GM12865 (cell line): ENCODE measurements at regions not wholly inside any gene's neighbourhood (a gene's known extent, or its start where the extent isn't known, plus 50 kb on each side); places are given as distances from the start of the nearest gene placed in this dataset.

Experiments used
- DNase-seq: peaks from one replicate; pipeline ENCODE4 v3.0.0; 2010; ENCODE audit warnings: low read depth
- H3K4me3 ChIP-seq: 2 replicates; pipeline ENCODE4 v1.5.1; 2011; ENCODE audit warnings: mild to moderate bottlenecking, low read depth, low read length, control low read depth
- TF ChIP-seq, protein P1 (sequence below): IDR thresholded peaks from 2 replicates; pipeline ENCODE4 v1.5.1; 2011; ENCODE audit warnings: low read length, control low read depth, low read depth, inconsistent platforms; ENCODE audit not compliant: insufficient read depth; ENCODE audit errors: missing control alignments

DNA sequence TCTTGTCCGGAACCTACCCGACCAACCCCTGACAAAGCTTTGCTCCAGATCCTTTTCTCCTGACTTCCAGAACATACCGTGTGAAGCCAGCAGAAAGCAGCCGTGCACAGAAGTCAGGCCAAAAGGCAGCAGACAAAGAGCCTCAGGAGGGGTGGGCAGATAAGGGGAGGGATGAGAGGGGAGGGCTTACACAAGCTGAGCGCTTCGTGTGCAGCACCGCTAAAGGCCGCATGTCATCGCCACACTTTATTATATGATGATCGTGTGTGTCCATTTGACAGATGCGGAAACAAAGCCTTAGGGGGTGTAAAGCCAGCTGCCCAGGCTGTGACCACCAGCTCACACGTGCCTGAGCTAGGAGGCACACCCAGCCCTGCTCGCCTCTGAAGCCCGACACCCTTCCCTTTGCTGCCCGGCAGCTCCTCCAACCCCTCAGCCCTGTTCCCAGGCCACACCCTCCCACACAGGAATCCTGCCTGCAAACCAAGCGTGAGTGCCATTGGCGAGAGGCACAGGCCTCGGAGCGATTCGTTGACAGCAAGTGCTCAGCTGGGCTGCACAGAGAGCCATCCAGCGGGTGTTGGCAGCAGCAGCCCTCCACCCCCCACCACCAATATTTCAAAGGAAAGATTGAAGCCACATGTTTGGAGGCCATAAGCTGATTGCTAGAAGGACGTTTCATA lies 170.5 kb upstream of the SMIM23 start:
- no peak overlapping the region for H3K4me3 ChIP-seq
- TF ChIP-seq, protein P1, sequence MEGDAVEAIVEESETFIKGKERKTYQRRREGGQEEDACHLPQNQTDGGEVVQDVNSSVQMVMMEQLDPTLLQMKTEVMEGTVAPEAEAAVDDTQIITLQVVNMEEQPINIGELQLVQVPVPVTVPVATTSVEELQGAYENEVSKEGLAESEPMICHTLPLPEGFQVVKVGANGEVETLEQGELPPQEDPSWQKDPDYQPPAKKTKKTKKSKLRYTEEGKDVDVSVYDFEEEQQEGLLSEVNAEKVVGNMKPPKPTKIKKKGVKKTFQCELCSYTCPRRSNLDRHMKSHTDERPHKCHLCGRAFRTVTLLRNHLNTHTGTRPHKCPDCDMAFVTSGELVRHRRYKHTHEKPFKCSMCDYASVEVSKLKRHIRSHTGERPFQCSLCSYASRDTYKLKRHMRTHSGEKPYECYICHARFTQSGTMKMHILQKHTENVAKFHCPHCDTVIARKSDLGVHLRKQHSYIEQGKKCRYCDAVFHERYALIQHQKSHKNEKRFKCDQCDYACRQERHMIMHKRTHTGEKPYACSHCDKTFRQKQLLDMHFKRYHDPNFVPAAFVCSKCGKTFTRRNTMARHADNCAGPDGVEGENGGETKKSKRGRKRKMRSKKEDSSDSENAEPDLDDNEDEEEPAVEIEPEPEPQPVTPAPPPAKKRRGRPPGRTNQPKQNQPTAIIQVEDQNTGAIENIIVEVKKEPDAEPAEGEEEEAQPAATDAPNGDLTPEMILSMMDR: no peak
- DNase-seq: no peak

DNA sequence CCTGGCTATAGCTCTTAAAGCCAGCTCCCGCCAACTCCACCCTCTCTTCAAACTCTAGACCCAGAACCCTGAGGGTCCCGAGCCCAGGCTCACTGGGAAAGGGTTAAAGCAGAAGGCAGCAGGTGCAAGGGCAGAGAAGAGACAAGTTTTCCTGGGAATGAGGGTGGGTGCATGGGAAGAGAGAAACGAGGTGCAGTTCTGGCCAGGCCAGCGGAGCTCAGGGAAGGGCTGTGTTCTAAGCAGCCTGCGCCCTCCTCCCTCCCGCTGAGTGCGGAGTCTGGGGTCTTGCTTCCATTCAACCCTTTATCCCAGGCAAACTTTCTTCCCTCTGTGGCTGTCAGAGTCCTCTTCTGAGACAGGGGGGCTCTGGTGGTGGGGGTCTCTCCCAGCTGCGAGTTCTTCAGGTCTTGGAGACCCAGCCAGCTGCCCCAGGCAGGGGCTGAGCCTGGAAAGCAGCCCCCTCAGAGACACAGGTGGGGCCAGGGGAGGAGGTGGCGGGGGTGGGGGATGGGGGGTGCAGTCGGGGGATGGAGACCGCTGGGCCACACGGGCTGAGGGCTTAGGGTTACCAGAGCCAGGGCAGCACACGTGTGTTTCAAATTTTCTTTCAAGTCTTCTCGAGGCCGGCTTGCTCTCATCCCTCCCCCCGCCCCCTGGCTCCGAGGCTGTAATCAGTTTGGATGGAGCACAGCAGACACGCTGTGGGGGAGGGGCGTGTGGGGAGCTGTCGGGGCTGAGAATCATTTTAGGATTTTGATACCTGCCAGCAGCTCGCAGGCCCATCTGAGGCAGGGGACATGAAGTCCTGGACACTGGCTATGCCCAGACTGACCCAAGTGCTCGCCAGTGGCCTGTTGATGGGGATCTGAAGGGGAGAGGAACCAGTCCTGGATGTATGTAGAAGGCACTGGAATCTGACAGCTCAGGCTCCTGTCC lies 169.6 kb upstream of the SMIM23 start:
- no peak overlapping the region for H3K4me3 ChIP-seq
- no peak for DNase-seq
- TF ChIP-seq, protein P1: no peak

DNA sequence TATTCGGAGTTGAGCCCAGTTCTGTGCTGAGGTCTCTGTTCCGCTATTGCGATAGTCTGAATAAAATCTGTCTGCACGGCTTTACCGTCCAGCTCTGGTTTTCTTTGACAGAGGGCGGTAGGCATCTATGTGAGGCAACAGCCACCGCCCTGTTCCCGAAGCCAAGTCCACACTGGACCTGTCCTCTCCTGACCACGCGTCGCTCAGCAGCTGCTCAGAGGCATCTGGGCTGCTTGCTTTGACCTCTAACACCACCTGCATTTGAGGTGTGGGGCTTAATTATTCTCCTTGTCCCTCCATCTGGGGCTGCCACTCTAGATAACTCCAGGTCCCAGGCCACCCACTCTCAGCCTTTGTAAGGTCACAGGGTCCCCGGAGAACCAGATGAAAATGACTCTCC lies 168.4 kb upstream of the SMIM23 start:
- no peak for DNase-seq
- H3K4me3 ChIP-seq: no peak overlapping the region
- TF ChIP-seq, protein P1: no peak

DNA sequence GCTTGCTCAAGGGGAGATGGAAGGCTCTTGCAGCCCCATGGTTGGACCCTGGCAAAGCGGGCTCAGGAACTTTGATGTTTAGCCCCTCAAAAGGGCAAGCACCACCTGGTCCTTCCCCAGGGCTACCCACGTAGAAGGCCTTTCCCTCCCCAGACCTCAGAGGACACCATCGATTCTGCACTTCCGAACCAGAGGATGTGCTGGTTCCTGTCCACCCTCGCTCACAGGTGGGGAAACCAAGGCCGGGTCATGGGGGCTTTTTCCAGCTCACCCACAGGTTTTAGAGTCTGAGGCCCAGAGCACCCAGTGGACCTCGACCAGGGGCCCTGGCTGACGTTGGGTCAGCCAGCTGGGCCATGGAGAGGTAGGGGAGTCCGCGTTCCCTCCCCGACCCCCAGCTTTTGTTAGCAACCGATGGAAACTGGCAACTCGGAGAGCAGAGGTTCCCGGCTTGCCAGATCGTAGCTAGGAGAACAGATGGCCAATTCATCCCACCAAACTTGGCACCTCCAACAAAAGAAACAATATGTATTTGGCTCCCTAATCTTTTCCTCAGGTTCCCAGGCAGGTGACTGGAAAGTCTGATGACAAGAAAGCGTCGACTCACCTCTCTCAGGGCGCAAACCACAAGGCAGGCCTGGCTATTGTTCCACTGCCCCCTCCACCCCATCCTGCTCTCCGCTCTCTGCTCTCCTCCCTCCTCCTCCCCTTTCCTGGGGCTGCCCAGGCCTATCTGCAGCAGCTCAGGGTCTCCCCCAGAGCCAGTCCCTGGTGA lies 167.6 kb upstream of the SMIM23 start:
- TF ChIP-seq, protein P1: no peak
- no peak overlapping the region for H3K4me3 ChIP-seq
- DNase-seq: no peak

DNA sequence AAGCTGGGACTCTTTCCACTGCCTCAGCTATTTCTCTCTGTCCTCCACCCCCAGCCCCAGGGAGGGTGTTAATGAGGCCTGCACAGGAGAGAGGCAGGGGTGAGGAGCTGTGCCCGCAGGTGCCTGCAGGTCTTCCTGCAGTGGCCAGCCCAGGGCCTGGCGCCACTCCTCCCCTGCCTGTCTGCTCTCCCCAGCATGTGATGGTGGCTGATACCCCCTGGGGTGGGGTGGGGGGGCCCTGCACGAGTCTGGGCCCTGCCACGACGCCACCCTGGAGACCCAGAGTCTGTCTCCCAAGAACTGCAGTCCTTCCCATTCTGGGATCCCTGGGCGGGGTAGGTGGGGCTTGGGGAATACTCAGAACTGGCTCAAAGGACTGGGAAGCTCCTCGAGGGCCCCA lies 166.4 kb upstream of the SMIM23 start:
- no peak for DNase-seq
- TF ChIP-seq, protein P1: no peak

DNA sequence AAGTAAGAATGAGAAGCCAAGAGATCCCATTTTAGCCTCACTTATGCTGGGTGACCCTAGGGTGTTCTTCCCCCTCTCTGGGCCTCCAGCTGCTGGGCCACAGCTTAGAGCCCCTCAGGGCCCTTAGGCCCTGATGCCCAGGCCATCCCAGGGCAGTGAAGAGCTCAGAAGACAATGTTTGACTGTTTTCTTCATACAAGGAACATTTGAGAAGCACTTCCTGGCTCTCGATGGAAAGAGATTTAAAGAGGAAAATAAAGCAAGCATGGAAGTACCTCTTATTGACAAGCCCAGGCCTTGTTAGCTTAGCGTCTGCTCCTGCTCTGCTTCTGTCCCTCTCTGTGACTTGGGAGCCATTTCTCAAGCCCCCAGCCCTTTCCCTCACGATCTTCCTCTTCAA lies 165.9 kb upstream of the SMIM23 start:
- no peak for DNase-seq
- TF ChIP-seq, protein P1: no peak
- H3K4me3 ChIP-seq: no peak overlapping the region

More for the DNA sequence above, 166.4 kb upstream of the SMIM23 start:
- H3K4me3 ChIP-seq: no peak overlapping the region
